Ovary (tissue), 7 donors: ENCODE measurements at regions not wholly inside any gene's neighbourhood (a gene's known extent, or its start where the extent isn't known, plus 50 kb on each side); places are given as distances from the start of the nearest gene placed in this dataset.

ENCODE experiments used
- DNase-seq, 5 donors: peaks; one replicate each; pipeline ENCODE4 v3.0.0-alpha.2; 2019 to 2020
- H3K27ac ChIP-seq, 2 donors: fragments of 200-600 bp; one replicate each; pipeline versions ENCODE4 v1.5.1 to v1.8.0; 2019 to 2022
- H3K27me3 ChIP-seq: fragments of 200-600 bp; one replicate; pipeline ENCODE4 v1.8.0; 2022
- H3K36me3 ChIP-seq: fragments of 200-600 bp; sonication (generic); one replicate; pipeline ENCODE4 v1.5.1; 2019
- H3K4me1 ChIP-seq: one replicate; pipeline ENCODE4 v1.8.1; 2013; ENCODE audit warnings: mild to moderate bottlenecking, moderate library complexity; ENCODE audit not compliant: insufficient read depth
- H3K4me3 ChIP-seq: fragments of 200-600 bp; sonication (generic); one replicate; pipeline ENCODE4 v1.5.1; 2017
- H3K9me3 ChIP-seq, 2 donors: fragments of 200-600 bp in 1 of 2; sonication (generic) in 1 of 2; one replicate each; pipeline versions ENCODE4 v1.5.1 to v1.8.1; 2013 to 2019; ENCODE audit warnings: mild to moderate bottlenecking in 1 of 2, moderate library complexity in 1 of 2
- EP300 ChIP-seq: sonication (generic); formaldehyde crosslinking; IDR thresholded peaks from one replicate; pipeline ENCODE4 v1.6.1; 2017; ENCODE audit warnings: antibody characterized with exemption
- POLR2A ChIP-seq: fragments of 450-650 bp; IDR thresholded peaks from one replicate; pipeline ENCODE4 v1.6.1; 2017; ENCODE audit warnings: antibody characterized with exemption, mild to moderate bottlenecking, moderate library complexity
- WGBS, 3 donors: extraction: QIAGEN DNeasy Blood & Tissue Kit in 1 of 3; methylation state at CpG; one replicate each; pipeline versions ENCODE4 v1.1.5 to v1.1.7; 2013 to 2017; 5-methylcytosine and 5-hydroxymethylcytosine counted together
- intact Hi-C, 4 donors: fragments of 100-400 bp; cut with DNase I; formaldehyde crosslinking; loops; one replicate each; pipeline versions ENCODE4 v1.11.0 to v1.15.1; 2022 to 2023
- TF ChIP-seq, protein P1 (sequence below), 3 donors: fragments of 450-650 bp in 2 of 3; fragments of 200-600 bp in 1 of 3; IDR thresholded peaks; one replicate each; pipeline versions ENCODE4 v1.5.1 to v1.8.0; 2016 to 2022; ENCODE audit warnings: antibody characterized with exemption in 3 of 3, mild to moderate bottlenecking in 1 of 3
- donor health status: DM: no; HTN: no; CAD: no; lungs with moderate emphysema.
- donor health status: DM: no; HTN: no; CAD: no.
- donor health status: Bipolar disorder and iron deficiency.
- donor health status: DM: no; HTN: no; CAD: no.
- donor health status: DM: yes; HTN: yes; CAD: no.

DNA sequence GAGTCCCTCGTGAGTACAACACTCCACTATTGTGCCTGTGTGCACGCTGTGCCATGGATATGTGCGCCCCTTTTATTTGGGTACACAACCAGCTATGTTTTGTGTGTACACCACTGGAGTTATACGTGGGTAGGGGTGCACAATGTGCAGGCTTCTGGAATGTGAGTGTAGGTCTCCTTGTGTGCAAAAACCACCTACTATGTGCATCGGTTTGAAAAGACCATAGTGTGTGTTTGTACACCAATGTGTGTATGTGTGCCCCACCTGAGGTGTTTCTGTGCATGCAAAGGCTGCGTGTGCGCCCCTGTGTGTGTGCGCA, 86.4 kb upstream of the ALDH1L1 start:
- Histone ChIP-seq H3K36me3 (no peaks in the 10 kb centered on the region), H3K4me1 (peaks cover 13% of the 10 kb centered on the region), H3K9me3 (no peaks in the 10 kb centered on the region), H3K27me3 (no peaks in the 10 kb centered on the region), H3K4me3 (peak overlapping the region; percentile 27), H3K27ac (peak overlapping the region; percentile 83 to 90)
- TF ChIP-seq EP300, result no peak
- TF ChIP-seq, protein P1, sequence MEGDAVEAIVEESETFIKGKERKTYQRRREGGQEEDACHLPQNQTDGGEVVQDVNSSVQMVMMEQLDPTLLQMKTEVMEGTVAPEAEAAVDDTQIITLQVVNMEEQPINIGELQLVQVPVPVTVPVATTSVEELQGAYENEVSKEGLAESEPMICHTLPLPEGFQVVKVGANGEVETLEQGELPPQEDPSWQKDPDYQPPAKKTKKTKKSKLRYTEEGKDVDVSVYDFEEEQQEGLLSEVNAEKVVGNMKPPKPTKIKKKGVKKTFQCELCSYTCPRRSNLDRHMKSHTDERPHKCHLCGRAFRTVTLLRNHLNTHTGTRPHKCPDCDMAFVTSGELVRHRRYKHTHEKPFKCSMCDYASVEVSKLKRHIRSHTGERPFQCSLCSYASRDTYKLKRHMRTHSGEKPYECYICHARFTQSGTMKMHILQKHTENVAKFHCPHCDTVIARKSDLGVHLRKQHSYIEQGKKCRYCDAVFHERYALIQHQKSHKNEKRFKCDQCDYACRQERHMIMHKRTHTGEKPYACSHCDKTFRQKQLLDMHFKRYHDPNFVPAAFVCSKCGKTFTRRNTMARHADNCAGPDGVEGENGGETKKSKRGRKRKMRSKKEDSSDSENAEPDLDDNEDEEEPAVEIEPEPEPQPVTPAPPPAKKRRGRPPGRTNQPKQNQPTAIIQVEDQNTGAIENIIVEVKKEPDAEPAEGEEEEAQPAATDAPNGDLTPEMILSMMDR (IDR thresholded peaks at IDR 0.05), result no peak
- no peak for TF ChIP-seq POLR2A
- intact Hi-C loops, result loop anchor here (2.0 to 10.0 kb wide), 4 partner anchors 78 to 208 kb away; partner anchors contain the start of genes KLF15 (in 3 of the 4) and ZXDC (in 1 of the 4)
- no peak for DNase-seq
- WGBS, 3 donors, result 47 to 57% (median 49%) methylated on average over 8 of the region's 8 CpGs

DNA sequence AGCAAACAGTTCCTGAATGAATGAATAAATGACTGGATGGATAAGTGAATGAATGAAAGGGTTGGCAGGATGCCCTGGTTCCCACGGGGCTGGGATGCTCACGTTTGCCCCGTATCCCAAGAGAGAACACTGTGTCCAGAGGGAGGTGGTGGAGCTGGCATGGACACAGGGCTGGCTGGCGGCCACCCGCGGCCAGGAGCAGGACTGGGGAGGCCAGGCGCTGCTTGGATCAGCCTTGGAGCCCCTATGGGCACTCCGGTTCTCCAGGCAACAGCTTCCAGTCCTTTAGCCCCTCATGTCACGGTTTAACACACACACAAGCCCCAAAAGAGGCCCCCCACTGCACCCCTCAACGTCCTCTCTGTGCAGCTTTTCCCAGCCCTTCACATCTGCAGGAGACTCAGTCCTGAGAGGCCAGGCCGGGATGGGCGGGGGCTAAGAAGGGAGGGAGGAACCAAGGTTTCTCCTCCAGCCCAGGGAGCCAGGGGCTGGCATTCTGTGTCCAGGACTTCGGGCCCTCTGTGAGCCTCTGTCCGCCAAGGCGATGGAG, 86.0 kb upstream of the ALDH1L1 start:
- no peak for TF ChIP-seq EP300
- TF ChIP-seq, protein P1 (IDR thresholded peaks at IDR 0.05), result no peak
- no peak for TF ChIP-seq POLR2A
- no peaks in the 10 kb centered on the region for H3K9me3 ChIP-seq
- H3K4me1 ChIP-seq, result peaks cover 13% of the 10 kb centered on the region
- no peak overlapping the region for H3K4me3 ChIP-seq
- no peaks in the 10 kb centered on the region for H3K36me3 ChIP-seq
- intact Hi-C loops, result loop anchor here (2.0 to 10.0 kb wide), 4 partner anchors 78 to 208 kb away; partner anchors contain the start of genes KLF15 (in 3 of the 4) and ZXDC (in 1 of the 4)
- H3K27ac ChIP-seq, result peak overlapping the region; percentile 83 to 90
- DNase-seq, result peak; percentile 64 to 90 (median 77)
- H3K27me3 ChIP-seq, result no peaks in the 10 kb centered on the region
- WGBS, 3 donors, result 26 to 31% (median 30%) methylated on average over 15 of the region's 15 CpGs

DNA sequence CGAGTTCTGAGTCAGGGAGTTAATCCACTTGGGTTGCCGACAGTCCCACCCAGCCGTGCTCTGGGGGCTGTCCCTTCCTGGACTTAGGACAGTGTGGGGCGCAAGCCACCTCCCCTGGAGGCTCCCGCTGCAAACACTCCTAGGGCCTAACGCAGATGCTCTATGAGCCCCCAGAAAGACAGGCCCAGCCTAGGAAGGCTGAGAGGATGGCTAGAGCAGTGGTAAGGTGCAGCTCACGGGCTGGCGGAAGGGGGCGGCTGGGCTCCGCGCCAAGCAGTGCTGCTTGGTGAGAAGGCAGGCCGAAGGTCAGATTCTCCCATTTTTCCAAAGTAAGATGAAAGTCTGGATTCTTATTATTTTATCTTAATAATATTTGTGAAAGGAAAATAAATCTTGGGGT, 84.6 kb upstream of the ALDH1L1 start:
- Histone ChIP-seq H3K27ac (peak overlapping the region; percentile 16 to 18), H3K36me3 (no peaks in the 10 kb centered on the region), H3K27me3 (no peaks in the 10 kb centered on the region), H3K4me3 (no peak overlapping the region), H3K4me1 (peaks cover 10% of the 10 kb centered on the region), H3K9me3 (no peaks in the 10 kb centered on the region)
- no peak for TF ChIP-seq EP300
- TF ChIP-seq POLR2A, result no peak
- TF ChIP-seq, protein P1 (IDR thresholded peaks at IDR 0.05), result no peak
- 71 to 77% (median 73%) methylated on average over 9 to 12 of the region's 12 CpGs for WGBS, 3 donors
- peak in 1 of 5 donors; percentile 61 for DNase-seq
- intact Hi-C loops, result loop anchor here in 3 of 4 donors (5.0 to 10.0 kb wide), 4 partner anchors 80 to 210 kb away; partner anchors contain the start of genes KLF15 (in 2 of the 3), CFAP100 (in 1 of the 3) and ZXDC (in 1 of the 3)

DNA sequence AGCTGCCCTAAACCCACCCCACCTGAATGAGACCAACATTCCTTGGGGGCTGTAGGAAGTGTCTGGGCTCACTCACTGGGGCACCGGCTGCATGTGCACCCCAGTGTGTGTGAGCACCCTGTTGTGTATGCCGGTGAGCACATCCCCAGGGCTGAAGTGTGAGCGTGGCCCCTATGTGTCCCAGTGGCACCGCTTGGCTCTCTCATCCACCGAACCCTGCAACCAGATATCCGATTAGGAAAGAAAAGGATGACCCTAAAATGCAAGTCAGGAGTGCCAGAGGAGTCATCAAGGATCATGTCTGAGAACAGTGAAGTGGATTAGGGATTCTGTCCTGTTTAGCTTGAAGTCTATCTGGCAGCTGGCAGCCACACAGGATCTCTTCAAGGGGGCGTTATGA, 84.0 kb upstream of the ALDH1L1 start:
- DNase-seq, result no peak
- WGBS, 3 donors, result 73 to 83% (median 79%) methylated on average over 7 of the region's 7 CpGs
- Histone ChIP-seq H3K36me3 (no peaks in the 10 kb centered on the region), H3K4me3 (no peak overlapping the region), H3K27me3 (no peaks in the 10 kb centered on the region), H3K27ac (peak overlapping the region in 1 of 2 donors; percentile 18), H3K9me3 (no peaks in the 10 kb centered on the region), H3K4me1 (peaks cover 12% of the 10 kb centered on the region)
- TF ChIP-seq POLR2A, result no peak
- no peak for TF ChIP-seq EP300
- TF ChIP-seq, protein P1 (IDR thresholded peaks at IDR 0.05), result no peak
- intact Hi-C loops, result loop anchor here in 2 of 4 donors (5.0 to 10.0 kb wide), 3 partner anchors 80 to 210 kb away; partner anchors contain the start of genes CFAP100 (in 1 of the 2) and ZXDC (in 1 of the 2)
